ENCODE measurements at regions not wholly inside any gene's neighbourhood (a gene's known extent, or its start where the extent isn't known, plus 50 kb on each side); places are given as distances from the start of the nearest gene placed in this dataset.

DNA sequence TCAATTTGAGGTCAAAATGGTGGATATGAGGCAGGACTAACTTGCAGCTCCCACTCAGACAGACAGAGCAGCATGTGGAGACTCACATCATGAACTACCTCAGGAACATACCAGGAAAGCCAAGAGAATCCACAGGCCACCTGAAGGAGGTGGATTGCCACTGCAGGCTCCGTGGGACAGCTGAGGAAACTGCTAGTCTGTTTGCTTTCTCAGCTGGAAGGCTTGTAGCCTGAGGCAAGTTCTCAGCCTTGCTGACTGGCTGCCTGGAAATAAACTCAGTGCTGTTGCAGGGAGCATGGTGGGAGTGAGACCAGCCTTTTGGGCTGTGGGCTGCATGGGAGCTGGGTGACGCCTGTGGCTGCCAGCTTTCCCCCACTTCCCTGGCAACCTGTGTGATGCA, 202.9 kb downstream of the ZNF248 start:
- TF ChIP-seq, protein P1, sequence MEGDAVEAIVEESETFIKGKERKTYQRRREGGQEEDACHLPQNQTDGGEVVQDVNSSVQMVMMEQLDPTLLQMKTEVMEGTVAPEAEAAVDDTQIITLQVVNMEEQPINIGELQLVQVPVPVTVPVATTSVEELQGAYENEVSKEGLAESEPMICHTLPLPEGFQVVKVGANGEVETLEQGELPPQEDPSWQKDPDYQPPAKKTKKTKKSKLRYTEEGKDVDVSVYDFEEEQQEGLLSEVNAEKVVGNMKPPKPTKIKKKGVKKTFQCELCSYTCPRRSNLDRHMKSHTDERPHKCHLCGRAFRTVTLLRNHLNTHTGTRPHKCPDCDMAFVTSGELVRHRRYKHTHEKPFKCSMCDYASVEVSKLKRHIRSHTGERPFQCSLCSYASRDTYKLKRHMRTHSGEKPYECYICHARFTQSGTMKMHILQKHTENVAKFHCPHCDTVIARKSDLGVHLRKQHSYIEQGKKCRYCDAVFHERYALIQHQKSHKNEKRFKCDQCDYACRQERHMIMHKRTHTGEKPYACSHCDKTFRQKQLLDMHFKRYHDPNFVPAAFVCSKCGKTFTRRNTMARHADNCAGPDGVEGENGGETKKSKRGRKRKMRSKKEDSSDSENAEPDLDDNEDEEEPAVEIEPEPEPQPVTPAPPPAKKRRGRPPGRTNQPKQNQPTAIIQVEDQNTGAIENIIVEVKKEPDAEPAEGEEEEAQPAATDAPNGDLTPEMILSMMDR (IDR thresholded peaks at IDR 0.05): no peak
- no peak for TF ChIP-seq POLR2A (IDR thresholded peaks at IDR 0.05)

Data from Peyer's patch (tissue), 4 donors.